Mammary epithelial cell (primary cell): ENCODE measurements at regions not wholly inside any gene's neighbourhood (a gene's known extent, or its start where the extent isn't known, plus 50 kb on each side); places are given as distances from the start of the nearest gene placed in this dataset.

Source experiments
- EZH2 ChIP-seq: IDR thresholded peaks from 2 replicates; pipeline ENCODE4 v1.6.1; 2012; ENCODE audit warnings: low read length, inconsistent platforms, borderline replicate concordance
- TF ChIP-seq, protein P1 (sequence below), 2 donors: IDR thresholded peaks in 1 of 2; conservative IDR thresholded peaks in 1 of 2; 2 replicates each; pipeline ENCODE4 v1.5.1; 2011 to 2012; ENCODE audit warnings: inconsistent platforms in 2 of 2, low read length in 2 of 2, mild to moderate bottlenecking in 2 of 2, control low read depth in 1 of 2, low read depth in 1 of 2; ENCODE audit not compliant: insufficient read depth in 1 of 2; ENCODE audit errors: extremely low read depth in 1 of 2

DNA sequence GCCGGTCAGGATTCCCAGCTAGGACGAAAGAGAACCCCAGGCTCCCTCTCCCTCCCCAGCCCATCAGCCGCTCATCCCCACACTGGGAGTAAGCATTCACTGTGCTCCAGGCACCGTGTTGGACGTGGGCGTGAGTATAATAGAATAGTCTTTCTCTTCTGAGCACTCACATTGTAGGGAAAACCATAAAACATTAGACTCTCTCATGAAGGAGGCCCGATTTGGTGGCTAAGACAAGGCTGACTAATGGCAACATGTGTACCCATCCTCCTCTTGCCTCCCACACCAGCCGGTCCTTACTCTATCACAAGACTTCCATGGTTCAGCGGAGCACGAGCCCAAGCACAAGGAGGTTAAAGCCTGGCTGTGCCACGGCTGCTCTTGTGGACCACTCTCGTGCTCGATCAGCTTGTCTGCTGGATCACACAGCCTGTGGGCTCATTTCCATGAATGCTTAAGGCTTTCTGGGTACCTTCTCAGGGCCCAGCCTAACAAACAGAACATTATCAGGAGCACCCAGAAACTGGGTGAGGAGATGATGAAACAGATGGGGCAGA, 540.9 kb upstream of the RAB6C start:
- TF ChIP-seq, protein P1, sequence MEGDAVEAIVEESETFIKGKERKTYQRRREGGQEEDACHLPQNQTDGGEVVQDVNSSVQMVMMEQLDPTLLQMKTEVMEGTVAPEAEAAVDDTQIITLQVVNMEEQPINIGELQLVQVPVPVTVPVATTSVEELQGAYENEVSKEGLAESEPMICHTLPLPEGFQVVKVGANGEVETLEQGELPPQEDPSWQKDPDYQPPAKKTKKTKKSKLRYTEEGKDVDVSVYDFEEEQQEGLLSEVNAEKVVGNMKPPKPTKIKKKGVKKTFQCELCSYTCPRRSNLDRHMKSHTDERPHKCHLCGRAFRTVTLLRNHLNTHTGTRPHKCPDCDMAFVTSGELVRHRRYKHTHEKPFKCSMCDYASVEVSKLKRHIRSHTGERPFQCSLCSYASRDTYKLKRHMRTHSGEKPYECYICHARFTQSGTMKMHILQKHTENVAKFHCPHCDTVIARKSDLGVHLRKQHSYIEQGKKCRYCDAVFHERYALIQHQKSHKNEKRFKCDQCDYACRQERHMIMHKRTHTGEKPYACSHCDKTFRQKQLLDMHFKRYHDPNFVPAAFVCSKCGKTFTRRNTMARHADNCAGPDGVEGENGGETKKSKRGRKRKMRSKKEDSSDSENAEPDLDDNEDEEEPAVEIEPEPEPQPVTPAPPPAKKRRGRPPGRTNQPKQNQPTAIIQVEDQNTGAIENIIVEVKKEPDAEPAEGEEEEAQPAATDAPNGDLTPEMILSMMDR (conservative IDR thresholded peaks at IDR 0.05 in 1 of 2, IDR thresholded peaks at IDR 0.05 in 1 of 2; ENCODE audit: extremely low read depth in 1 of 2, insufficient read depth in 1 of 2, low read depth in 1 of 2, low read length in 2 of 2), result no peak
- no peak for TF ChIP-seq EZH2
